Mesendoderm (in vitro differentiated cells): ENCODE measurements at regions not wholly inside any gene's neighbourhood (a gene's known extent, or its start where the extent isn't known, plus 50 kb on each side); places are given as distances from the start of the nearest gene placed in this dataset.

Source experiments
- DNase-seq: peaks from one replicate; pipeline ENCODE4 v3.0.0; 2013
- H2AK5ac ChIP-seq: 2 replicates; pipeline ENCODE4 v1.6.1; 2013; ENCODE audit warnings: low read length, inconsistent platforms
- H2BK120ac ChIP-seq: 2 replicates; pipeline ENCODE4 v1.6.1; 2013; ENCODE audit warnings: low read depth, mild to moderate bottlenecking, low read length, moderate library complexity, mixed read lengths
- H2BK15ac ChIP-seq: replicated peaks from 2 replicates; pipeline ENCODE4 v1.6.1; 2013; ENCODE audit warnings: low read depth, mild to moderate bottlenecking, moderate library complexity
- H2BK5ac ChIP-seq: 2 replicates; pipeline ENCODE4 v1.6.1; 2013; ENCODE audit warnings: low read length, inconsistent platforms
- H3K18ac ChIP-seq: 2 replicates; pipeline ENCODE4 v1.6.1; 2013; ENCODE audit warnings: mild to moderate bottlenecking, low read length, mixed read lengths
- H3K23ac ChIP-seq: one replicate; pipeline ENCODE4 v1.6.1; 2013; ENCODE audit warnings: low read length
- H3K27ac ChIP-seq: 2 replicates; pipeline ENCODE4 v1.5.1; 2013; ENCODE audit warnings: low read depth, mild to moderate bottlenecking, inconsistent platforms, low read length, moderate library complexity
- H3K27me3 ChIP-seq: 2 replicates; pipeline ENCODE4 v1.6.1; 2013; ENCODE audit warnings: low read length, control low read depth, mild to moderate bottlenecking, inconsistent platforms; ENCODE audit not compliant: insufficient read depth, poor library complexity
- H3K36me3 ChIP-seq: 2 replicates; pipeline ENCODE4 v1.6.1; 2013; ENCODE audit warnings: low read length, inconsistent platforms; ENCODE audit not compliant: control insufficient read depth, insufficient read depth
- H3K4ac ChIP-seq: one replicate; pipeline ENCODE4 v1.6.1; 2013; ENCODE audit warnings: low read depth, mild to moderate bottlenecking, low read length, moderate library complexity
- H3K4me1 ChIP-seq: 2 replicates; pipeline ENCODE4 v1.6.1; 2013; ENCODE audit warnings: low read depth, low read length, inconsistent platforms; ENCODE audit not compliant: control insufficient read depth
- H3K4me2 ChIP-seq: 2 replicates; pipeline ENCODE4 v1.6.1; 2013; ENCODE audit warnings: low read length
- H3K4me3 ChIP-seq: 2 replicates; pipeline ENCODE4 v1.5.1; 2013; ENCODE audit warnings: mild to moderate bottlenecking, low read length
- H3K56ac ChIP-seq: one replicate; pipeline ENCODE4 v1.6.1; 2013; ENCODE audit warnings: low read length
- H3K79me1 ChIP-seq: 2 replicates; pipeline ENCODE4 v1.6.1; 2013; ENCODE audit warnings: low read length, inconsistent platforms
- H3K79me2 ChIP-seq: 2 replicates; pipeline ENCODE4 v1.6.1; 2013; ENCODE audit warnings: mild to moderate bottlenecking, low read length; ENCODE audit not compliant: control insufficient read depth, insufficient read depth
- H3K9ac ChIP-seq: 2 replicates; pipeline ENCODE4 v1.6.1; 2013; ENCODE audit warnings: low read length, inconsistent platforms
- H4K5ac ChIP-seq: one replicate; pipeline ENCODE4 v1.6.1; 2013; ENCODE audit warnings: low read length
- H4K8ac ChIP-seq: one replicate; pipeline ENCODE4 v1.6.1; 2013; ENCODE audit warnings: low read depth, mild to moderate bottlenecking, control low read depth, low read length, moderate library complexity
- WGBS: extraction: QIAGEN DNeasy Blood & Tissue Kit; methylation state at CpG from one replicate; pipeline ENCODE4 v1.1.7; 2013; ENCODE audit warnings: low lambda C conversion rate, missing lambda C conversion rate; ENCODE audit not compliant: insufficient coverage; ENCODE audit errors: extremely low coverage; 5-methylcytosine and 5-hydroxymethylcytosine counted together

DNA sequence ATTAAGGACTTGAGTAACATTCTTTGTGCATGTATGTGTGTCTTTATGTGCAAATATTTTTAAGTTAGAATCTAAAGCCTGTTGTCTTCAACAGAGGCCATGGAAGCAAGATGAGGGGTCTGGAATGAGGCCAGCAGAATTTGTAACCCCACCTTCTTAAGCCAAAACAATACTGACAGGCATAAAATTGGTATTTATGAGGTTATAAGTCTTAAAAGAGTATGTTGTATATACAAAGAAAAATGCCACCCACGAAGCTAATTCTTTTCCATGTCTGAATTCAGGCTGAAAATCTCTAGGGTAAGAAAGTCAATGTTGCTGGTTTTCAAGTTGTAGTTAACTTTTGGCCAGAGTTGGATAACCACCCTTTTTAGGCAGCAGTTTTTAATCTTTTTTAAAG, 86.2 kb upstream of the TMTC1 start:
- no peak overlapping the region for H4K8ac ChIP-seq
- no CpG with 5 or more reads among the region's 1 CpG for WGBS
- DNase-seq = no peak

DNA sequence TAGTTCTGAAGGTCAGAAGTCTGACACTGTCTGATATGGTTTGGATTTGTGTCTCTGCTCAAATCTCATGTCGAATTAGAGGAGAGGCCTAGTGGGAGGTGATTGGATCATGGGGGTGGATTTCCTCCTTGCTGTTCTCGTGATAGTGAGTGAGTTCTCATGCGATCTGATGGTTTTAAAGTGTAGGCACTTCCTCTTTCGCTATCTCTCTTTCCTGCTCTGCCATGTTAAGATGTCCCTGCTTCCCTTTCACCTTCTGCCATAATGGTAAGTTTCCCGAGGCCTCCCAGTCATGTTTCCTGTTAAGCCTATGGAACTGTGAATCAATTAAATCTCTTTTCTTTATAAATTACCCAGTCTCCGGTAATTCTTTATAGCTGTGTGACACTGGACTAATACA, 84.1 kb upstream of the TMTC1 start:
- Histone ChIP-seq H3K4me2 (no peak overlapping the region), H2BK120ac (no peak overlapping the region), H2BK15ac (no peak overlapping the region), H3K79me2 (no peaks in the 10 kb centered on the region), H3K18ac (no peak overlapping the region), H3K4ac (no peak overlapping the region), H3K27ac (no peak overlapping the region), H3K56ac (no peak overlapping the region), H2AK5ac (no peak overlapping the region), H3K23ac (no peak overlapping the region), H3K27me3 (no peaks in the 10 kb centered on the region), H3K4me1 (peaks cover 5% of the 10 kb centered on the region), H2BK5ac (no peak overlapping the region), H4K5ac (no peak overlapping the region), H4K8ac (no peak overlapping the region), H3K4me3 (no peak overlapping the region), H3K9ac (no peak overlapping the region), H3K36me3 (no peaks in the 10 kb centered on the region), H3K79me1 (no peaks in the 10 kb centered on the region)
- no CpG with 5 or more reads among the region's 6 CpGs for WGBS
- DNase-seq = no peak

More for the DNA sequence above, 86.2 kb upstream of the TMTC1 start:
- Histone ChIP-seq H3K79me2 (no peaks in the 10 kb centered on the region), H3K4me2 (no peak overlapping the region), H3K56ac (no peak overlapping the region), H3K23ac (no peak overlapping the region), H2AK5ac (no peak overlapping the region), H3K27me3 (no peaks in the 10 kb centered on the region), H2BK120ac (no peak overlapping the region), H3K4me3 (no peak overlapping the region), H3K27ac (no peak overlapping the region), H2BK5ac (no peak overlapping the region), H4K5ac (no peak overlapping the region), H2BK15ac (no peak overlapping the region), H3K4ac (no peak overlapping the region), H3K79me1 (no peaks in the 10 kb centered on the region), H3K4me1 (peaks cover 5% of the 10 kb centered on the region), H3K36me3 (no peaks in the 10 kb centered on the region), H3K9ac (no peak overlapping the region), H3K18ac (no peak overlapping the region)

GRCh38 chr12:29863665-29864064, 79.9 kb upstream of the TMTC1 start:
- no peak overlapping the region for H3K56ac ChIP-seq
- H3K79me2 ChIP-seq = no peaks in the 10 kb centered on the region
- H3K4me2 ChIP-seq = no peak overlapping the region
- H4K8ac ChIP-seq = no peak overlapping the region
- no peak overlapping the region for H3K27ac ChIP-seq
- H3K4me1 ChIP-seq = no peaks in the 10 kb centered on the region
- no peak overlapping the region for H3K9ac ChIP-seq
- H3K23ac ChIP-seq = no peak overlapping the region
- H3K4me3 ChIP-seq = no peak overlapping the region
- peak; percentile 22 for DNase-seq
- H2BK120ac ChIP-seq = no peak overlapping the region
- no CpG with 5 or more reads among the region's 1 CpG for WGBS
- H2AK5ac ChIP-seq = no peak overlapping the region
- no peaks in the 10 kb centered on the region for H3K36me3 ChIP-seq
- no peak overlapping the region for H3K4ac ChIP-seq
- H2BK15ac ChIP-seq = no peak overlapping the region
- no peaks in the 10 kb centered on the region for H3K79me1 ChIP-seq
- H2BK5ac ChIP-seq = no peak overlapping the region
- H3K18ac ChIP-seq = no peak overlapping the region
- no peak overlapping the region for H4K5ac ChIP-seq
- H3K27me3 ChIP-seq = no peaks in the 10 kb centered on the region

- no CpG with 5 or more reads among the region's 2 CpGs for whole genome bisulfite sequencing
- Histone ChIP-seq H3K36me3 (no peaks in the 10 kb centered on the region), H4K8ac (no peak overlapping the region), H3K79me1 (no peaks in the 10 kb centered on the region), H3K9ac (no peak overlapping the region), H3K27ac (no peak overlapping the region), H2AK5ac (no peak overlapping the region), H3K4me2 (no peak overlapping the region), H3K27me3 (no peaks in the 10 kb centered on the region), H3K18ac (no peak overlapping the region), H3K23ac (no peak overlapping the region), H4K5ac (no peak overlapping the region), H3K4me3 (no peak overlapping the region), H2BK120ac (no peak overlapping the region), H3K56ac (no peak overlapping the region), H3K4me1 (no peaks in the 10 kb centered on the region), H3K79me2 (no peaks in the 10 kb centered on the region), H2BK15ac (no peak overlapping the region), H2BK5ac (no peak overlapping the region), H3K4ac (no peak overlapping the region)
- DNase-seq = no peak
Measured at GRCh38 chr12:29858270-29858786, 74.6 kb upstream of the TMTC1 start.

GRCh38 chr12:29847246-29847645, 63.5 kb upstream of the TMTC1 start:
- H3K4me2 ChIP-seq = no peak overlapping the region

GRCh38 chr12:29844667-29845066, 60.9 kb upstream of the TMTC1 start:
- Histone ChIP-seq H3K79me2 (no peaks in the 10 kb centered on the region), H4K5ac (no peak overlapping the region), H3K4ac (no peak overlapping the region), H3K18ac (no peak overlapping the region), H3K79me1 (no peaks in the 10 kb centered on the region), H2AK5ac (no peak overlapping the region), H2BK5ac (no peak overlapping the region), H3K23ac (no peak overlapping the region), H3K4me3 (no peak overlapping the region), H3K56ac (no peak overlapping the region), H3K36me3 (no peaks in the 10 kb centered on the region), H3K9ac (no peak overlapping the region), H3K4me1 (no peaks in the 10 kb centered on the region), H3K27me3 (no peaks in the 10 kb centered on the region), H3K4me2 (no peak overlapping the region), H4K8ac (no peak overlapping the region), H2BK15ac (no peak overlapping the region), H2BK120ac (no peak overlapping the region), H3K27ac (no peak overlapping the region)
- WGBS = no CpG with 5 or more reads among the region's 2 CpGs
- DNase-seq = no peak

More at GRCh38 chr12:29847246-29847645, 63.5 kb upstream of the TMTC1 start:
- Histone ChIP-seq H3K4me3 (no peak overlapping the region), H3K79me2 (no peaks in the 10 kb centered on the region), H3K79me1 (no peaks in the 10 kb centered on the region), H3K56ac (no peak overlapping the region), H2BK120ac (no peak overlapping the region), H2BK15ac (no peak overlapping the region), H4K8ac (no peak overlapping the region), H2BK5ac (no peak overlapping the region), H3K18ac (no peak overlapping the region), H2AK5ac (no peak overlapping the region), H3K4me1 (no peaks in the 10 kb centered on the region), H3K27me3 (no peaks in the 10 kb centered on the region), H3K27ac (no peak overlapping the region), H4K5ac (no peak overlapping the region), H3K9ac (no peak overlapping the region), H3K4ac (no peak overlapping the region), H3K23ac (no peak overlapping the region), H3K36me3 (no peaks in the 10 kb centered on the region)
- DNase-seq = no peak
- WGBS = no CpG with 5 or more reads among the region's 2 CpGs
